DND-41 (cell line): ENCODE measurements at regions not wholly inside any gene's neighbourhood (a gene's known extent, or its start where the extent isn't known, plus 50 kb on each side); places are given as distances from the start of the nearest gene placed in this dataset.

ENCODE experiments used
- EZH2 ChIP-seq: IDR thresholded peaks from 3 replicates; pipeline ENCODE4 v1.6.1; 2012; ENCODE audit warnings: borderline replicate concordance, low read depth, mild to moderate bottlenecking, moderate library complexity, low read length, inconsistent platforms; ENCODE audit not compliant: severe bottlenecking
- TF ChIP-seq, protein P1 (sequence below): IDR thresholded peaks from 2 replicates; pipeline ENCODE4 v1.5.1; 2012; ENCODE audit warnings: borderline replicate concordance, low read length, moderate library complexity, mild to moderate bottlenecking; ENCODE audit not compliant: poor library complexity, severe bottlenecking; ENCODE audit errors: extremely low read depth

GRCh38 chr11:55497068-55497467 is 57.2 kb upstream of the OR4C15 start:
- TF ChIP-seq, protein P1, sequence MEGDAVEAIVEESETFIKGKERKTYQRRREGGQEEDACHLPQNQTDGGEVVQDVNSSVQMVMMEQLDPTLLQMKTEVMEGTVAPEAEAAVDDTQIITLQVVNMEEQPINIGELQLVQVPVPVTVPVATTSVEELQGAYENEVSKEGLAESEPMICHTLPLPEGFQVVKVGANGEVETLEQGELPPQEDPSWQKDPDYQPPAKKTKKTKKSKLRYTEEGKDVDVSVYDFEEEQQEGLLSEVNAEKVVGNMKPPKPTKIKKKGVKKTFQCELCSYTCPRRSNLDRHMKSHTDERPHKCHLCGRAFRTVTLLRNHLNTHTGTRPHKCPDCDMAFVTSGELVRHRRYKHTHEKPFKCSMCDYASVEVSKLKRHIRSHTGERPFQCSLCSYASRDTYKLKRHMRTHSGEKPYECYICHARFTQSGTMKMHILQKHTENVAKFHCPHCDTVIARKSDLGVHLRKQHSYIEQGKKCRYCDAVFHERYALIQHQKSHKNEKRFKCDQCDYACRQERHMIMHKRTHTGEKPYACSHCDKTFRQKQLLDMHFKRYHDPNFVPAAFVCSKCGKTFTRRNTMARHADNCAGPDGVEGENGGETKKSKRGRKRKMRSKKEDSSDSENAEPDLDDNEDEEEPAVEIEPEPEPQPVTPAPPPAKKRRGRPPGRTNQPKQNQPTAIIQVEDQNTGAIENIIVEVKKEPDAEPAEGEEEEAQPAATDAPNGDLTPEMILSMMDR: no peak
- TF ChIP-seq EZH2: no peak
